ENCODE measurements at regions not wholly inside any gene's neighbourhood (a gene's known extent, or its start where the extent isn't known, plus 50 kb on each side); places are given as distances from the start of the nearest gene placed in this dataset.

DNA sequence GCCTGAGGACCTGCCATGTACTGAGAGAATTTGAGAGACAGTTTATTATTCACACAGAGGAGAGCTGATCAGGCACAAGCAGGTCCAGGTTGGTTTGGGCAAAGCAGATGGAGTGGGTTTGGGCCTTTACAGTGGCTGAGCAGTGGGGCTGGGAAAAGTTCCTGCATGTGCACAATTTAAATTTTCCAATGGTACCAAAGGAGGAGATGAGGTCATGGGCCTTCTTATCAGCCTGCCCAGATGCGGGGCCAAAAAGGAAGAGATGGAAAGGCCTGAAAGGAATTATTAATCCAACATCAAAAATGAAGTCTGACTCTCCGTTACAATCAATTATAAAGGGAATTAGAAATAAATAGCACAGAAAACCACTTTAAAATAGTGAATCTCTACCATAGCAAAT is 367.6 kb downstream of the TMEM135 start:
- no peak for DNase-seq

DNA sequence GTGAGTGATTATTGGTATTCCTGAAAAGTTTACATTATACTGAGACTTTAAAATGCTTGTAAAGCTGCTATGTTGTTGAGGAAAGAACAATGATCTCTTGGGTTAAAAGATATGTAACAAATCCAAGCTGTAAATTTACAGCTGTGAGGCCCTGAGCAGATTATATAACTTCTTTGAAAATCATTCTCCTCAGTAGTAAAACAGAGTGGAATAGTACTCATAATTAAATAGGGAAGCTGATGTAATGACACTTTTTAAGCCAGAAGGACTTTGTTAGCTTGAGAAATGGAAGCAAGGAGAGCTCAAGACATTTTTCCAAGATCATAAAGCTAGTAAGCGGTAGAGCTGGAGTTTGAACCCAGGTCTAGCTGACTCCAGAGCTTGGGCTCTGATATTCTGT is 363.9 kb downstream of the TMEM135 start:
- no peak for DNase-seq

DNA sequence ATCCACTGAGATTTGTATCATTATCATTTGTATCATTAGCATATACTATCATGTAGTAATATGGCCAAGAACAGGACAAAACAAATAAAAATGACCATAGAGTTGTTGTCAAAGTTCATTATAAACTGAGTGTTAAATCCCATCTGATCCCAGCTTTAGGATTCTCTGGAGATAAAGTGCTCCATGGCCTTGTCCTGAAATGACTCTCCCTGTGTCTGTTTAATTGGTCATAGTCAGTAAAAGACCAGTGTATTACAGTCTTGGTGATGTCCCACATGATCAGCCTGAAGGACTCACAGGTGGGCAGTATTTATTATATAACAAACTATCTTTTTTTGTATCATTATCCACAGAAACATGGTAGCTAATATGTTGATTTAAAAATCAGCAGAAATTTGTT is 361.6 kb downstream of the TMEM135 start:
- no peak for DNase-seq

DNA sequence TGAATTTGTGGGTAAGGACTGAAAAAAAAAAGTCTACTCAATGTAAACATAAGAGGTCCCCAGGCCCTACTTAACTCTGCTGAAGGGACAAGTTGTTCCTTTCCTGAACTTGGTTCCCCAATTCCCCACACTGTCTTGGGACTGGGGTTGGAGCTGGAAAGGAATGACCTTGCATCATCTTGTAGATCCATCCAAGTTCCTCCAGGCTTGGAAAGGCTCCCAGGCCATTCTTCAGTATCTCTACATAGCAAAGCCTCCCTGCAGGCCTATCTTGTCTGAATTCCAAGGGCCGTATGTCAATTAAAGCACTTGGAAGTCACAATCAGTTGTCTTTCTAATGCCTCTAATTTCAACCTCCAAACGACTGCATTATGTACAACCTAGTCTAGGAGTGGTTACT is 361.2 kb downstream of the TMEM135 start:
- no peak for DNase-seq

DNA sequence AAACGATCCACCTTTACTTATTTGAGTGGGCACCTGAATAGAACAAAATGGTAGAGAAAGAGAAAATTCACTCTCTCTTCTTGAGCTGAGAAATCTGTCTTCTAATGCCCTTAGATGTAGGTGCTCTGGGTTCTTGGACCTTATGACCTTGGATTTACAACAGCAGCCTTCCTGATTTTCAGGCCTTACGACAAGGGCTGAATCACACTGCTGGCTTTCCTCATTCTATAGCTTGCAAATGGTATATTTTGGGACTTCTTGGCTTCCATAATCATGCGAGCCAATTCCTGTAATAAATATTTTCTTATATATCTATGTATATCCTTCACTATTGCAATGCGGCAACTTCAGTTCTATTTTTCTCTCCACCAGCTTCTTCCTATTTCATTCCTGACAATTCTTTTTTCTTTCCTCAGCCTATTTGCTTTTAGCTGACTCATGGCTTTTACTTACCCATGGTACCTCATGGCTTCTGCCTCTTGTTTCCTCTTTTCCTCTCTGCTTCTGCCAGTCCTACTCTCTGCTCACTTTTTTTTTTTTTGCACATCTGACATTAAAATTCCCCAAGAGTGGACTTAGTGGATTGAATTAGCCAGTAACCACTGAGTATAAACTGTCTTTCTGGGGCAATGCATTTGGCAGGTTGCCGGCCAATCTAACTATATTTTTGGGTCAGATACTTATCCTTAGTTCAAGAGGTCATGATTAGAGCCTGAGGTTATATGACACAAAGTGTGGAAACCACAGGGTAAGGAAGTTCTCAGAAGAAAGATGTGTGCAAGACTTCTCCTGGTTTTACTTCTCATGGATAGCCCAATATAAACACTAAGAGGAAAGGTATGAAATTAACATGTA is 359.5 kb downstream of the TMEM135 start:
- DNase-seq = no peak

DNA sequence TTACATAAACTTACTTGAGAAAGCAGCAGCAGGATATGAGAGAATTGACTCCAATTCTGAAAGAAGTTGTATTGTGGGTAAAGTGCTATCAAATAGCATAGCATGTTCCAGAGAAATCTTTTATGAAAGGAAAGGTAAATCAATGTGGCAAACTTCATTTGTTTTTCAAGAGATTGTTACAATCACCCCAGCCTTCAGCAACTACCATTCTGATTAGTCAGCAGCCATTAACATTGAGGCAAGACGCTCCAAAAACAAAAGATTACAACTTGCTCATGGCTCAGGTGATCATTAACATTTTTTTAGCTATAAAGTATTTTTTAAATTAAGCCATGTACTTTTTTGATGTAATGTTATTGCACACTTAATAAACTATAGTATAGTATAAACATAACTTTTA is 357.2 kb downstream of the TMEM135 start:
- DNase-seq = no peak

DNA sequence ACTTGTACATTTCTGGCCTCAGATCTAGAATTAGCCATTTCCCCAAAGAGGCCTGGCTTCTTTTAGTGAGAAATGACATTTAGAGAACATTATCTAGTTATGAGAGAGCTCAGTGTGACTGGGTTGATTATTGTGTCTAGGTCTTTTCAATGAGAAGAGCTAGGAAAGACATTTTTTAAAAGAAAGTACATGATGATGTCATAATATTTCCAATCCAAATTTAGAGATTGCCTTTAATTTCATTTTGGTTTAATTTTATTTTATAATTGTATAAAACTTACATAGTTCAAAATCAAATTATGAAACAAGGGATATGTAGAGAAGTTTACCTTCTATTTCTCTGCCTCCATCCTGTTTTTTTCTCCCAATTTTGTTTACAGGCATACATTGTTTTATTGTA is 354.9 kb downstream of the TMEM135 start:
- no peak for DNase-seq

DNA sequence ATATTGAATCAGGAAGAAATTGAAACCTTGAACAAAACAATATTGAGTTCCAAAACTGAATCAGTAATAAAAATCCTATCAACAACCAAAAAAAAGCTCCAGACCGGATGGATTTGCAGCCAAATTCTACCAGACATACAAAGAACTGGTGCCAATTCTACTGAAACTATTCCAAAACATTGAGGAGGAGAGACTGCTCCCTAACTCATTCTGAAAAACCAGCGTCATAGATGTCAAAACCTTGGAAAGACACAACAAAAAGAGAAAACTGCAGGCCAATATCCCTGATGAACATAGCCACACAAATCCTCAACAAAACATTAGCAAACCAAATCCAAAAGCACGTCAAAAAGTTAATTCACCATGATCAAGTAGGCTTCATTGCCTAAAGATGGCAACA is 353.8 kb downstream of the TMEM135 start:
- DNase-seq = no peak

DNA sequence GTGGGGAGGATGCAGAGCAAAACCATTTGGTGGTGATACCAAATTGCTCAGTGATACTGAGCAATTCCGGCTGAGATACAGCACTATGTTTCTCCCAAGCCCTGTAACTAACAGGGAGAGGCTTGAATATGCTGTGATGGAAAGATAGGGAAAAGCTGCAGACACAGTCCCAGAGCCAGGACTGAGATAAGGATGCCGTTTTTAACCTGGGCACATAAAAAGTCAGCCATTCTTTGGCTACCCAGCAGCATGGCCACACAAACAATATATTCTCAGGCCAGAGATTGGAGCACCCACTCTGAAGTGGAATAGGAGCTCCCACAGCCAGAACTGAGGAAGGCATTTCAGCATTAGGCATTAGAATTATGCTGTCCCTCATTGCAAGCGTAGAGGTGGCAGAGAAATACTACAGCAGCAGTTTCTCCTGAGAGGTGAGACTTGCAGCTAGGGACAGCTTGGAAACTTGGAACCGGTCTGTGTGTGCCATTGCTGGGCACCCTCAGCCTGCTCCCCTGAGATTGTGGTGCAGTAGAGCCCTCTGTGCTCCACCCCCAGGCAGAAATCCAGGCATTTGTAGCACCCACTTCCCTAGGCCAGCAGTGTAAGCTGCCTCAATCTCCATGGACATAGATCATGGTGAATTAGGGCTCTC is 346.5 kb downstream of the TMEM135 start:
- no peak for DNase-seq

DNA sequence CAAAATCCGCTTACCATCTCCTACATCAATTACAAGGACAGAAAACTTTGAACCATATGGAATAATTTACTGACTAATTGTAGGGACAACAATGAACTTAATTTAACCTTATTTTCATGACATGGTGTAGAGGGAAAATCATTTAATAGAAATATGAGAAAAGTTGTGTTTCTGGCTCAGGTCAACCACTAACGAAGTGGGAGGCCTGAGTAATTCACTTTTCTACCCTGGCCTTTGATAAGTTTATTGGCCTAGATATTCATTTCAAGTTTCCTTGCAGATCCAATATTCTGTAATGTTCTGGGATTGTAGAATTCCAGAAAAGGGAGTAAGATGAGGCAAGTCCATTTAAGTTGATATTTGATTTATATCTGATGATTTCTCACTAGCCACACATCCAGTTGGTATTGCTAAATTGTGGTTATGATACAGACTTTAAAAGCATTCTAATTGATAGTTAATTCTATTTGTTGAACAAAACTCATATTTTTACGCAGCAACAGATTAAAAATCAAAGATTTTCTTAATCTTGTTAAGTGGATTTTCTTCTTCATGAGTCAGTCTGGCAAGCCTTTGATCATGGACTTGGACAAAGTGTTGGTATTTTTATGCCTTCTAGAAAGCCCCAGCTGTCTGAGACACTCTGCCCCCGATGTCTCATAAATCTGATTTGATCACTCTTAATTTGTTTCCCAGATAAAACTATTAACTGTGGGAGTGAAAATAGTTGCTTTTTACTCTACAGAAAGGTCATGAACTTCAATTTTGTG is 336.5 kb downstream of the TMEM135 start:
- DNase-seq = no peak

Data from NCI-H69 (cell line).